ENCODE measurements at regions not wholly inside any gene's neighbourhood (a gene's known extent, or its start where the extent isn't known, plus 50 kb on each side); places are given as distances from the start of the nearest gene placed in this dataset.
"Not testable (repeated sequence)": the region's sequence is repeated elsewhere in the genome, so short reads cannot be mapped to it uniquely, and the experiment has no call there.

- DNase-seq (ENCODE audit: low spot score) = no peak
- CTCF ChIA-PET = interaction anchor here (0.7 kb wide), 1 partner anchor 52 kb away, joined by 3 read pairs; no protein-coding TSS in a partner anchor
- POLR2A ChIA-PET (ENCODE audit: low non-redundant PET) = interaction anchor here (0.6 kb wide), 1 partner anchor 259 kb away, joined by 11 read pairs; no protein-coding TSS in a partner anchor
- no peak overlapping the region for H3K27ac ChIP-seq
- TF ChIP-seq, protein P1, sequence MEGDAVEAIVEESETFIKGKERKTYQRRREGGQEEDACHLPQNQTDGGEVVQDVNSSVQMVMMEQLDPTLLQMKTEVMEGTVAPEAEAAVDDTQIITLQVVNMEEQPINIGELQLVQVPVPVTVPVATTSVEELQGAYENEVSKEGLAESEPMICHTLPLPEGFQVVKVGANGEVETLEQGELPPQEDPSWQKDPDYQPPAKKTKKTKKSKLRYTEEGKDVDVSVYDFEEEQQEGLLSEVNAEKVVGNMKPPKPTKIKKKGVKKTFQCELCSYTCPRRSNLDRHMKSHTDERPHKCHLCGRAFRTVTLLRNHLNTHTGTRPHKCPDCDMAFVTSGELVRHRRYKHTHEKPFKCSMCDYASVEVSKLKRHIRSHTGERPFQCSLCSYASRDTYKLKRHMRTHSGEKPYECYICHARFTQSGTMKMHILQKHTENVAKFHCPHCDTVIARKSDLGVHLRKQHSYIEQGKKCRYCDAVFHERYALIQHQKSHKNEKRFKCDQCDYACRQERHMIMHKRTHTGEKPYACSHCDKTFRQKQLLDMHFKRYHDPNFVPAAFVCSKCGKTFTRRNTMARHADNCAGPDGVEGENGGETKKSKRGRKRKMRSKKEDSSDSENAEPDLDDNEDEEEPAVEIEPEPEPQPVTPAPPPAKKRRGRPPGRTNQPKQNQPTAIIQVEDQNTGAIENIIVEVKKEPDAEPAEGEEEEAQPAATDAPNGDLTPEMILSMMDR (conservative IDR thresholded peaks at IDR 0.05; ENCODE audit: low read depth) = no peak
Observed at GRCh38 chr2:44056947-44057346, 61.2 kb upstream of the LRPPRC start.

DNA sequence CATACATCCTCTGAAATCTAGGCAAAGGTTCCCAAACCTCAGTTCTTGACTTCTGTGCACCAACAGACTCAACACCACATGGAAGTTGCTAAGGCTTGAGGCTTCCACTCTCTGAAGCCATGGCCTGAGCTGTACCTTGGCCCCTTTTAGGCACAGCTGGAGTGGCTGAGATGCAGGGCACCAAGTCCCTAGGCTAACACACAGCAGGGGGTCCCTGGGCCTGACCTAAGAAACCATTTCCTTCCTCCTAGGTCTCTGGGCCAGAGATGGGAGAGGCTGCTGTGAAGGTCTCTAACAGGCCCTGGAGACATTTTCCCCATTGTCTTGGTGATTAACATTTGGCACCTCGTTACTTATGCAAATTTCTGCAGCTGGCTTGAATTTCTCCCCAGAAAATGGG lies 64.5 kb upstream of the LRPPRC start:
- POLR2A ChIA-PET (ENCODE audit: low non-redundant PET); H3K27ac ChIP-seq; DNase-seq (ENCODE audit: low spot score); CTCF ChIA-PET: not testable (repeated sequence)

GRCh38 chr2:44060990-44061389 lies 65.2 kb upstream of the LRPPRC start:
- TF ChIP-seq, protein P1 (conservative IDR thresholded peaks at IDR 0.05; ENCODE audit: low read depth) = no peak
- ChIA-PET CTCF (interaction anchor here (0.6 kb wide), 1 partner anchor 328 kb away, joined by 3 read pairs; no protein-coding TSS in a partner anchor), POLR2A (ENCODE audit: low non-redundant PET) (no interaction called here)

DNA sequence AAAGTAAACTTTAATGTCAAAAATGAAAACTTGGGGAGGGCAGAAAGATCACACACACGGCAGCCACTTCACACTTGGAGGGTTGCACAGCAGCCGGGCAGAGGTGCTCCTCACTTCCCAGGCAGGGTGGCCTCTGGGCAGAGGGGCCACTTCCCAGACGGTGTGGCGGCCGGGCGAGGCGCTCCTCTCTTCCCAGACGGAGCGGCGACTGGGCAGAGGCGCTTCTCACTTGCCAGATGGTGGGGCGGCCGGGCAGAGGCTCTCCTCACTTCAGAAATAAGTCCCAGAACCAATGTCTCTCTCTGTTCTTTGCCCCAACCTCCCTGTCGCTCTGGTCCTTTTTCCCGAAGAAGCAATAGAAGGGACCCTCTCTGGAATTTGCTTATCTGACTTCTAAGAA lies 65.7 kb upstream of the LRPPRC start:
- POLR2A ChIA-PET (ENCODE audit: low non-redundant PET) = no interaction called here
- no peak overlapping the region for H3K27ac ChIP-seq
- TF ChIP-seq, protein P1 (conservative IDR thresholded peaks at IDR 0.05; ENCODE audit: low read depth) = no peak
- CTCF ChIA-PET = interaction anchor here (0.6 kb wide), 1 partner anchor 328 kb away, joined by 3 read pairs; no protein-coding TSS in a partner anchor
- DNase-seq (ENCODE audit: low spot score) = no peak

More at GRCh38 chr2:44060990-44061389, 65.2 kb upstream of the LRPPRC start:
- DNase-seq (ENCODE audit: low spot score) = no peak
- H3K27ac ChIP-seq = no peak overlapping the region

DNA sequence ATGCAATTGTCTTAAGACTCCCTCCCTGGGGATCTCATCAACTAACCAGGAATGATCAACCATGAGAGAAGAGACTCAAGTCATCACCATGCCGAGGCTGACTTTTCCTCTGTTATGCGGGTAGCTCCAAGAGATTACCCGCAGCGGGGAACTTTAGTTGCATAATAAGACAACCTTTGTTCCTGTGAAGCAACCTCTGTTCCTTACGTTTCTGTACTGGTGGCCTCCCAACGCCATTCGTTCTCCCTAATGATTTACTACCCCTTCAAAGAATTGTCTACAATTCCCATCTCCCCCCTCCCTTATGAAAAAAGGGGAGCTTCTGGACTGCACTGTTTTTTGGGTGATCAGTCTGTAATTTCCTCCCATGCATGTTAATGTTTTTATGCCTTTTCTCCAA lies 66.1 kb upstream of the LRPPRC start:
- POLR2A ChIA-PET (ENCODE audit: low non-redundant PET) = no interaction called here
- CTCF ChIA-PET = interaction anchor here (2.8 kb wide), 1 partner anchor 18 kb away, joined by 8 read pairs; no protein-coding TSS in a partner anchor
- H3K27ac ChIP-seq = no peak overlapping the region
- no peak for DNase-seq (ENCODE audit: low spot score)
- TF ChIP-seq, protein P1 (conservative IDR thresholded peaks at IDR 0.05; ENCODE audit: low read depth) = no peak

- H3K27ac ChIP-seq = no peak overlapping the region
- ChIA-PET CTCF (interaction anchor here (2.8 kb wide), 1 partner anchor 19 kb away, joined by 8 read pairs; no protein-coding TSS in a partner anchor), POLR2A (ENCODE audit: low non-redundant PET) (no interaction called here)
- no peak for DNase-seq (ENCODE audit: low spot score)
- TF ChIP-seq, protein P1 (conservative IDR thresholded peaks at IDR 0.05; ENCODE audit: low read depth) = no peak
Observed at GRCh38 chr2:44063033-44063432, 67.2 kb upstream of the LRPPRC start.

DNA sequence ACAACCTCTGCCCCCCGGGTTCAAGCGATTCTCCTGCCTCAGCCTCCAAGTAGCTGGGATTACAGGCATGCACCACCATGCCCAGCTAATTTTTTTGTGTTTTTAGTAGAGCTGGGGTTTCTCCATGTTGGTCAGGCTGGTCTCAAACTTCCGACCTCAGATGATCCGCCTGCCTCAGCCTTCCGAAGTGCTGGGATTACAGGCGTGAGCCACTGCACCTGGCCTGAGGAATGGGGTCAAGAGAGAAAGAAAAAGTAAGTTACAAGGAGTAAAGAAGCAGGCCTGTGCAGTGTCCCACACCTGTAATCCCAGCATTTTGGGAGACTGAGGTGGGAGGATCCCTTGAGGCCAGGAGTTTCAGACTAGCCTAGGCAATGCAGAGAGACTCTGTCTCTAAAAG lies 68.5 kb upstream of the LRPPRC start:
- CTCF ChIA-PET = interaction anchor here (2.8 kb wide), 1 partner anchor 20 kb away, joined by 8 read pairs; no protein-coding TSS in a partner anchor
- DNase-seq (ENCODE audit: low spot score); POLR2A ChIA-PET (ENCODE audit: low non-redundant PET); H3K27ac ChIP-seq: not testable (repeated sequence)

DNA sequence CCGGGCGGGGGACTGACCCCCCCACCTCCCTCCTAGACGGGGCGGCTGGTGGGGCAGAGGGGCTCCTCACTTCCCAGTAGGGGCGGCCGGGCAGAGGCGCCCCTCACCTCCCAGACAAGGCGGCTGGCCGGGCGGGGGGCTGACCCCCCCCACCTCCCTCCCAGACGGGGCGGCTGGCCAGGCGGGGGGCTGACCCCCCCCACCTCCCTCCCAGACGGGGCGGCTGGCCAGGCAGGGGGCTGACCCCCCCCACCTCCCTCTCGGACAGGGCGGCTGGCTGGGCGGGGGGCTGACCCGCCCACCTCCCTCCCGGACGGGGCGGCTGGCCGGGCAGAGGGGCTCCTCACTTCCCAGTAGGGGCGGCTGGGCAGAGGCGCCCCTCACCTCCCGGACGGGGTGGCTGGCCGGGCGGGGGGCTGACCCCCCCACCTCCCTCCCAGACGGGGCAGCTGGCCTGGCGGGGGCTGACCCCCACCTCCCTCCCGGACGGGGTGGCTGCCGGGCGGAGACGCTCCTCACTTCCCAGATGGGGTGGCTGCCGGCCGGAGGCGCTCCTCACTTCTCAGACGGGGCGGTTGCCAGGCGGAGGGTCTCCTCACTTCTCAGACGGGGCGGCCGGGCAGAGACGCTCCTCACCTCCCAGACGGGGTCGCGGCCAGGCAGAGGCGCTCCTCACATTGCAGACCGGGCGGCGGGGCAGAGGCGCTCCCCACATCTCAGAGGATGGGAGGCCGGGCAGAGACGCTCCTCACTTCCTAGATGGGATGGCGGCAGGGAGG lies 71.4 kb upstream of the LRPPRC start:
- H3K27ac ChIP-seq; CTCF ChIA-PET; POLR2A ChIA-PET (ENCODE audit: low non-redundant PET); DNase-seq (ENCODE audit: low spot score): not testable (repeated sequence)

GRCh38 chr2:44067791-44068181 lies 72.0 kb upstream of the LRPPRC start:
- CTCF ChIA-PET = interaction anchor here (0.6 to 0.9 kb wide), 2 partner anchors 10 to 24 kb away, joined by 4 to 5 read pairs; no protein-coding TSS in a partner anchor
- DNase-seq (ENCODE audit: low spot score); H3K27ac ChIP-seq; POLR2A ChIA-PET (ENCODE audit: low non-redundant PET): not testable (repeated sequence)

All from RWPE1 (cell line).